IMR-90 (cell line): ENCODE measurements at regions not wholly inside any gene's neighbourhood (a gene's known extent, or its start where the extent isn't known, plus 50 kb on each side); places are given as distances from the start of the nearest gene placed in this dataset.

ENCODE experiments used
- ATAC-seq: fragments of 200-7000 bp; cut with Tn5 transposase; 2 replicates; pipeline ENCODE4 v1.9.1; 2020; ENCODE audit warnings: low read depth, mild to moderate bottlenecking, moderate library complexity
- BruUV-seq: library from RNA; stranded (reverse); fragments of 400-500 nt; replicated peaks from 2 replicates; lab custom pipeline; 2021; lab: Mats Ljungman, UMichigan
- CTCF ChIA-PET: fragments of 300-600 bp; formaldehyde crosslinking; extraction: SDS; loops from one replicate; lab custom pipeline; 2021; ENCODE audit warnings: antibody characterized with exemption; lab: Yijun Ruan, JAX
- POLR2A ChIA-PET: fragments of 300-600 bp; sonication (Branson Sonifier 250); formaldehyde crosslinking; loops from one replicate; lab custom pipeline; 2022; ENCODE audit warnings: antibody characterized with exemption; ENCODE audit not compliant: unreplicated experiment; lab: Charles Lee
- DNase-seq: peaks from one replicate; pipeline ENCODE4 v3.0.0; 2013
- H2AFZ ChIP-seq: replicated peaks from 2 replicates; pipeline ENCODE3; 2013; ENCODE audit warnings: low read length, mild to moderate bottlenecking; ENCODE audit not compliant: poor library complexity
- H2AK5ac ChIP-seq: 2 replicates; pipeline ENCODE4 v1.6.1; 2013; ENCODE audit warnings: low read depth, low read length, inconsistent platforms
- H2AK9ac ChIP-seq: replicated peaks from 2 replicates; pipeline ENCODE3; 2013; ENCODE audit warnings: mild to moderate bottlenecking, low read depth, low read length, moderate library complexity; ENCODE audit not compliant: poor library complexity
- H2BK120ac ChIP-seq: 2 replicates; pipeline ENCODE4 v1.6.1; 2013; ENCODE audit warnings: low read depth, low read length, inconsistent platforms
- H2BK15ac ChIP-seq: 3 replicates; pipeline ENCODE4 v1.6.1; 2013; ENCODE audit warnings: low read depth, low read length, inconsistent platforms
- H2BK20ac ChIP-seq: 2 replicates; pipeline ENCODE4 v1.6.1; 2013; ENCODE audit warnings: low read depth, mild to moderate bottlenecking, inconsistent platforms, low read length, moderate library complexity
- H2BK5ac ChIP-seq: 2 replicates; pipeline ENCODE4 v1.6.1; 2013; ENCODE audit warnings: mild to moderate bottlenecking, low read depth, low read length, inconsistent platforms; ENCODE audit not compliant: poor library complexity, severe bottlenecking
- H3K14ac ChIP-seq: replicated peaks from 2 replicates; pipeline ENCODE4 v1.6.1; 2013; ENCODE audit warnings: low read depth, low read length, inconsistent platforms
- H3K18ac ChIP-seq: 2 replicates; pipeline ENCODE4 v1.6.1; 2013; ENCODE audit warnings: low read depth, low read length, control low read depth
- H3K23ac ChIP-seq: 2 replicates; pipeline ENCODE4 v1.6.1; 2013; ENCODE audit warnings: low read depth, low read length, inconsistent platforms
- H3K27ac ChIP-seq: 2 replicates; pipeline ENCODE4 v1.5.1; 2013; ENCODE audit warnings: mild to moderate bottlenecking, control low read depth, low read length; ENCODE audit not compliant: insufficient read depth
- H3K27me3 ChIP-seq: 2 replicates; pipeline ENCODE4 v1.6.1; 2013; ENCODE audit warnings: low read length; ENCODE audit not compliant: control insufficient read depth, insufficient read depth
- H3K36me3 ChIP-seq: 2 replicates; pipeline ENCODE4 v1.6.1; 2013; ENCODE audit warnings: low read length, mixed read lengths; ENCODE audit not compliant: control insufficient read depth, insufficient read depth
- H3K4ac ChIP-seq: 2 replicates; pipeline ENCODE4 v1.6.1; 2013; ENCODE audit warnings: low read depth, low read length, inconsistent platforms
- H3K4me1 ChIP-seq: 2 replicates; pipeline ENCODE4 v1.6.1; 2013; ENCODE audit warnings: low read length, mixed read lengths; ENCODE audit not compliant: control insufficient read depth, insufficient read depth
- H3K4me2 ChIP-seq: 2 replicates; pipeline ENCODE4 v1.6.1; 2013; ENCODE audit warnings: low read depth, mild to moderate bottlenecking, control low read depth, low read length, moderate library complexity
- H3K4me3 ChIP-seq: 2 replicates; pipeline ENCODE4 v1.5.1; 2013; ENCODE audit warnings: low read depth, mild to moderate bottlenecking, control low read depth, low read length, moderate library complexity; ENCODE audit not compliant: insufficient read depth
- H3K56ac ChIP-seq: 2 replicates; pipeline ENCODE4 v1.6.1; 2013; ENCODE audit warnings: low read length, inconsistent platforms; ENCODE audit not compliant: insufficient read depth; ENCODE audit errors: extremely low read depth
- H3K79me1 ChIP-seq, 2 experiments: 2 replicates each; pipeline ENCODE4 v1.6.1; 2013; ENCODE audit warnings: low read length in 2 of 2, inconsistent platforms in 1 of 2, low read depth in 1 of 2
- H3K9ac ChIP-seq: 2 replicates; pipeline ENCODE4 v1.6.1; 2013; ENCODE audit warnings: low read depth, low read length, control low read depth
- H3K9me1 ChIP-seq: 2 replicates; pipeline ENCODE4 v1.6.1; 2013; ENCODE audit warnings: low read length, inconsistent platforms; ENCODE audit not compliant: insufficient read depth
- H3K9me3 ChIP-seq: 2 replicates; pipeline ENCODE4 v1.6.1; 2013; ENCODE audit warnings: low read length; ENCODE audit not compliant: control insufficient read depth, insufficient read depth
- H4K20me1 ChIP-seq: 2 replicates; pipeline ENCODE4 v1.6.1; 2013; ENCODE audit warnings: low read length, inconsistent platforms; ENCODE audit not compliant: insufficient read depth
- H4K5ac ChIP-seq: 2 replicates; pipeline ENCODE4 v1.6.1; 2013; ENCODE audit warnings: mild to moderate bottlenecking, low read depth, low read length, control low read depth
- H4K8ac ChIP-seq, 2 experiments: 2 replicates each; pipeline ENCODE4 v1.6.1; 2013; ENCODE audit warnings: low read depth in 2 of 2, low read length in 2 of 2, control low read depth in 1 of 2, inconsistent platforms in 1 of 2
- H4K91ac ChIP-seq: 2 replicates; pipeline ENCODE4 v1.6.1; 2013; ENCODE audit warnings: low read depth, low read length, inconsistent platforms; ENCODE audit not compliant: insufficient read depth
- BHLHE40 ChIP-seq: fragments of 150-350 bp; IDR thresholded peaks from 2 replicates; pipeline ENCODE4 v1.6.1; 2016; ENCODE audit warnings: mild to moderate bottlenecking, low read depth, low read length
- FOS ChIP-seq: fragments of 150-350 bp; IDR thresholded peaks from 2 replicates; pipeline ENCODE4 v1.6.1; 2016; ENCODE audit warnings: low read depth, low read length
- MAFK ChIP-seq: IDR thresholded peaks from 2 replicates; pipeline ENCODE4 v1.6.1; 2012; ENCODE audit warnings: low read depth, low read length, improper control_type of control experiment
- MXI1 ChIP-seq: IDR thresholded peaks from 2 replicates; pipeline ENCODE4 v1.6.1; 2012; ENCODE audit warnings: low read depth, mild to moderate bottlenecking, low read length, moderate library complexity, borderline replicate concordance
- RAD21 ChIP-seq: IDR thresholded peaks from 2 replicates; pipeline ENCODE4 v1.6.1; 2012; ENCODE audit warnings: low read length, improper control_type of control experiment
- RCOR1 ChIP-seq: IDR thresholded peaks from 2 replicates; pipeline ENCODE4 v1.6.1; 2012; ENCODE audit warnings: mild to moderate bottlenecking, low read length, improper control_type of control experiment; ENCODE audit not compliant: insufficient replicate concordance
- SMC3 ChIP-seq: fragments of 150-350 bp; IDR thresholded peaks from 2 replicates; pipeline ENCODE4 v1.6.1; 2016; ENCODE audit warnings: low read depth, mild to moderate bottlenecking, antibody characterized with exemption, low read length, moderate library complexity
- dilution Hi-C: fragments of 300-500 bp; cut with HindIII; formaldehyde crosslinking; loops from one replicate; pipeline ENCODE4 v1.14.3; 2018; ENCODE audit warnings: low sequenced_read_pairs; ENCODE audit not compliant: unreplicated experiment
- in situ Hi-C: fragments of 300-500 bp; cut with MboI; formaldehyde crosslinking; loops from 3 replicates; pipeline ENCODE4 v1.14.3; 2019; ENCODE audit warnings: low sequenced_read_pairs, inconsistent platforms, mixed read lengths
- intact Hi-C: fragments of 100-400 bp; cut with micrococcal nuclease; formaldehyde crosslinking; loops from 2 replicates; pipeline ENCODE4 v1.10.0; 2022

- Histone ChIP-seq H3K23ac (no peak overlapping the region), H2BK120ac (no peak overlapping the region), H2AFZ (no peak overlapping the region), H3K18ac (no peak overlapping the region), H3K36me3 (no peaks in the 10 kb centered on the region), H2AK5ac (no peak overlapping the region), H2BK20ac (no peak overlapping the region), H3K56ac (no peak overlapping the region), H3K4me2 (no peak overlapping the region), H3K27me3 (no peaks in the 10 kb centered on the region), H4K5ac (no peak overlapping the region), H3K9me1 (no peaks in the 10 kb centered on the region), H3K79me1 (no peaks in the 10 kb centered on the region), H2AK9ac (no peak overlapping the region), H3K4ac (no peak overlapping the region), H3K4me1 (no peaks in the 10 kb centered on the region), H3K9ac (no peak overlapping the region), H2BK5ac (no peak overlapping the region), H3K9me3 (no peaks in the 10 kb centered on the region), H3K14ac (no peak overlapping the region), H2BK15ac (no peak overlapping the region), H4K20me1 (no peaks in the 10 kb centered on the region), H3K4me3 (no peak overlapping the region), H3K27ac (no peak overlapping the region), H4K8ac (no peak overlapping the region), H4K91ac (no peak overlapping the region)
- dilution Hi-C loops = no loop called here
- BruUV-seq = no TSS peak
- ATAC-seq (no peak), DNase-seq (no peak)
- CTCF ChIA-PET = no interaction called here
- intact Hi-C loops = no loop called here
- in situ Hi-C loops = no loop called here
- POLR2A ChIA-PET = no interaction called here
- TF ChIP-seq BHLHE40 = no peak
- TF ChIP-seq FOS = no peak
- no peak for TF ChIP-seq RCOR1
- TF ChIP-seq MXI1 = no peak
- no peak for TF ChIP-seq RAD21
- no peak for TF ChIP-seq SMC3
- no peak for TF ChIP-seq MAFK
Measured at GRCh38 chr3:22039161-22039560, 288.2 kb upstream of the ZNF385D start.
